ENCODE measurements at regions not wholly inside any gene's neighbourhood (a gene's known extent, or its start where the extent isn't known, plus 50 kb on each side); places are given as distances from the start of the nearest gene placed in this dataset.

- no peak for TF ChIP-seq CTCF (conservative IDR thresholded peaks at IDR 0.05; ENCODE audit: low read length)
- no peak for TF ChIP-seq EZH2phosphoT487 (IDR thresholded peaks at IDR 0.05; ENCODE audit: borderline replicate concordance, low read depth, low read length)
These were observed 291.3 kb downstream of the OGFRL1 start for GRCh38 chr6:71579902-71580301.
